GM18870 (cell line): ENCODE measurements at regions not wholly inside any gene's neighbourhood (a gene's known extent, or its start where the extent isn't known, plus 50 kb on each side); places are given as distances from the start of the nearest gene placed in this dataset.
"Not testable (repeated sequence)": the region's sequence is repeated elsewhere in the genome, so short reads cannot be mapped to it uniquely, and the experiment has no call there.

ENCODE experiments used
- ATAC-seq: cut with Tn5 transposase; IDR thresholded peaks from one replicate; pipeline ENCODE4 v1.9.1; 2021; ENCODE audit warnings: moderate library complexity; ENCODE audit not compliant: unreplicated experiment

- ATAC-seq = no peak
Observed at GRCh38 chrX:55326985-55327384, 62.3 kb upstream of the PAGE3 start.

GRCh38 chrX:55335296-55335695, 70.6 kb upstream of the PAGE3 start:
- no peak for ATAC-seq

- no peak for ATAC-seq
Observed at GRCh38 chrX:55336176-55336575, 71.5 kb upstream of the PAGE3 start.

GRCh38 chrX:55340896-55341433, 76.2 kb upstream of the PAGE3 start:
- no peak for ATAC-seq

- ATAC-seq = peak; percentile 88
Observed at GRCh38 chrX:55342533-55343501, 78.1 kb upstream of the PAGE3 start.

- no peak for ATAC-seq
Observed at GRCh38 chrX:55356609-55357008, 91.9 kb upstream of the PAGE3 start.

- no peak for ATAC-seq
Observed at GRCh38 chrX:55357236-55357635, 92.5 kb upstream of the PAGE3 start.

- ATAC-seq = no peak
Observed at GRCh38 chrX:55379396-55379795, 72.5 kb upstream of the MAGEH1 start.

GRCh38 chrX:55389376-55389775, 62.6 kb upstream of the MAGEH1 start:
- ATAC-seq = no peak

GRCh38 chrX:55396836-55397235, 55.1 kb upstream of the MAGEH1 start:
- ATAC-seq = not testable (repeated sequence)
